ENCODE measurements at regions not wholly inside any gene's neighbourhood (a gene's known extent, or its start where the extent isn't known, plus 50 kb on each side); places are given as distances from the start of the nearest gene placed in this dataset.

DNA sequence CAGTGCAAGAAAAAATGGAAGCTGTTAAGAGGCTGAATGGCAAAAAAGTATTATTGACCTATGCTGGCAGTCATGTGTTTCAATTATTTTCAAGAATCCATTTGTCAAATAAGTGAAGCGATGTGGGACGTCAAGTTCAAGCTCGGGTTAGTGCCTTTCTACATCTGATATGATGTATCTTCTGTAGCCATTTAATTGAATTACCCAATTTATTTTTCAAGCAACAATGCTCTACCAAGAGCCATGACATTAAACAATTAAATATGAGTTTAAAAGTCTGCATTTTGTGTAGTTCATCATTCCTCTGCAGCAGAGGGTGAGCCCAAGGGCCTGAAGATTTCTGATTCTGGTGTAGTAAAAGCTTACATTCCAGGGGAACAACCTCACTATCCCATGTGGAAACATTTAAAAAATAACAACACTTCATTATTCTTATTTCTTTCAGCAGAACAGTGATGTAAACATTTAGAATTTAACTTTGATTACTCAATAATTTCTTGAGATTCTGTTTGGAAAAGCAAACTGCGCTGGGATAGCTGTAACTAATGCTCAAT is 619.7 kb upstream of the ARRDC3 start:
- no peak overlapping the region for H3K27ac Mint-ChIP-seq (ENCODE audit: unreplicated experiment)
- CTCF ChIA-PET = no interaction called here
- intact Hi-C loops (cut with micrococcal nuclease; ENCODE audit: unreplicated experiment) = no loop called here
- H3K4me1 Mint-ChIP-seq (ENCODE audit: low read depth, unreplicated experiment) = no peaks in the 10 kb centered on the region
- TF ChIP-seq, protein P1, sequence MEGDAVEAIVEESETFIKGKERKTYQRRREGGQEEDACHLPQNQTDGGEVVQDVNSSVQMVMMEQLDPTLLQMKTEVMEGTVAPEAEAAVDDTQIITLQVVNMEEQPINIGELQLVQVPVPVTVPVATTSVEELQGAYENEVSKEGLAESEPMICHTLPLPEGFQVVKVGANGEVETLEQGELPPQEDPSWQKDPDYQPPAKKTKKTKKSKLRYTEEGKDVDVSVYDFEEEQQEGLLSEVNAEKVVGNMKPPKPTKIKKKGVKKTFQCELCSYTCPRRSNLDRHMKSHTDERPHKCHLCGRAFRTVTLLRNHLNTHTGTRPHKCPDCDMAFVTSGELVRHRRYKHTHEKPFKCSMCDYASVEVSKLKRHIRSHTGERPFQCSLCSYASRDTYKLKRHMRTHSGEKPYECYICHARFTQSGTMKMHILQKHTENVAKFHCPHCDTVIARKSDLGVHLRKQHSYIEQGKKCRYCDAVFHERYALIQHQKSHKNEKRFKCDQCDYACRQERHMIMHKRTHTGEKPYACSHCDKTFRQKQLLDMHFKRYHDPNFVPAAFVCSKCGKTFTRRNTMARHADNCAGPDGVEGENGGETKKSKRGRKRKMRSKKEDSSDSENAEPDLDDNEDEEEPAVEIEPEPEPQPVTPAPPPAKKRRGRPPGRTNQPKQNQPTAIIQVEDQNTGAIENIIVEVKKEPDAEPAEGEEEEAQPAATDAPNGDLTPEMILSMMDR (IDR thresholded peaks at IDR 0.05; ENCODE audit: unreplicated experiment) = no peak
- H3K36me3 Mint-ChIP-seq (ENCODE audit: insufficient read depth, unreplicated experiment) = no peaks in the 10 kb centered on the region
- DNase-seq = no peak
- no peak overlapping the region for H3K4me3 Mint-ChIP-seq (ENCODE audit: low read depth, unreplicated experiment)
- H3K27me3 Mint-ChIP-seq (ENCODE audit: unreplicated experiment) = no peaks in the 10 kb centered on the region
- no TSS peak for BruUV-seq (replicated peaks)
- no peaks in the 10 kb centered on the region for H3K9me3 Mint-ChIP-seq (ENCODE audit: low read depth, unreplicated experiment)

DNA sequence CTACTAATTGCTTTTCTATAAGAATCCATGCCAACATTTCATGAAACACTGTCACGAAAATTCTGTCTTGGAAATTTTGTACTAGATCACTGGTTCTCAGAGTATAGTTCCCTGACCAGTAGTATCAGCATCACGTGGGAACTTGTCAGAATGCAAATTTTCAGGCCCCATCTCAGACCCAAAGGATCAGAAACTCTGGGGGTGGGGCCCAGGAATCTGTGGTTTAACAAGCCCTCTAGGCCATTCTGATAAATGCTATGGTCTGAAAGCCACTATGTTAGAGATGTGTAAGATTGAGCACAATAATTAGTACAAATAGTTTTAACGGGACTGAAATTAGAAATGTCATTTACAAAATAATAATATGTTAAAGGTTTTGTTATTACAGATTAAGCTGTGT is 615.7 kb upstream of the ARRDC3 start:
- CTCF ChIA-PET = no interaction called here
- H3K4me1 Mint-ChIP-seq (ENCODE audit: low read depth, unreplicated experiment) = no peaks in the 10 kb centered on the region
- intact Hi-C loops (cut with micrococcal nuclease; ENCODE audit: unreplicated experiment) = no loop called here
- no TSS peak for BruUV-seq (replicated peaks)
- no peaks in the 10 kb centered on the region for H3K36me3 Mint-ChIP-seq (ENCODE audit: insufficient read depth, unreplicated experiment)
- H3K9me3 Mint-ChIP-seq (ENCODE audit: low read depth, unreplicated experiment) = no peaks in the 10 kb centered on the region
- no peak overlapping the region for H3K4me3 Mint-ChIP-seq (ENCODE audit: low read depth, unreplicated experiment)
- TF ChIP-seq, protein P1 (IDR thresholded peaks at IDR 0.05; ENCODE audit: unreplicated experiment) = no peak
- no peak for DNase-seq
- H3K27me3 Mint-ChIP-seq (ENCODE audit: unreplicated experiment) = no peaks in the 10 kb centered on the region
- no peak overlapping the region for H3K27ac Mint-ChIP-seq (ENCODE audit: unreplicated experiment)

DNA sequence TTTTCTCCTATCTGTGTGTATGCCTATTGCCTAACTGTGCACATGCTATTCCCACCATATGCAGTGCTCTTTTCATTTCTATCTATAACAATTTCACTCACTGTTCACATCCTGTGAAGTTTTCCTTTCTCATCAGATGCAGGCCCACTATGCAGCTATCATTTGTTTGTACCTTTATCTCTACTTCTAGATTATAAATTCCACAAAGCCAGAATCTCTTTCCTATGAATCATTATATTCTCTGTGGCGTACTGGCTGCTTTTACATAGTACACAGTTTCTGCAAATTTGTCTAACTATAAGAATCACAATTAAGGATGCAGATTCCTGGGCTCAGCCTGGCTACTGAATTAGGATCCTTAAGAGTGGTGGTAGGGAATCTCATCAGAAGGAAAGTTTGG is 600.8 kb upstream of the ARRDC3 start:
- Mint-ChIP-seq H3K27ac (ENCODE audit: unreplicated experiment) (no peak overlapping the region), H3K27me3 (ENCODE audit: unreplicated experiment) (no peaks in the 10 kb centered on the region), H3K36me3 (ENCODE audit: insufficient read depth, unreplicated experiment) (no peaks in the 10 kb centered on the region), H3K4me3 (ENCODE audit: low read depth, unreplicated experiment) (no peak overlapping the region), H3K4me1 (ENCODE audit: low read depth, unreplicated experiment) (no peaks in the 10 kb centered on the region), H3K9me3 (ENCODE audit: low read depth, unreplicated experiment) (no peaks in the 10 kb centered on the region)
- TF ChIP-seq, protein P1 (IDR thresholded peaks at IDR 0.05; ENCODE audit: unreplicated experiment) = no peak
- no peak for DNase-seq
- intact Hi-C loops (cut with micrococcal nuclease; ENCODE audit: unreplicated experiment) = no loop called here
- BruUV-seq (replicated peaks) = no TSS peak
- CTCF ChIA-PET = no interaction called here

DNA sequence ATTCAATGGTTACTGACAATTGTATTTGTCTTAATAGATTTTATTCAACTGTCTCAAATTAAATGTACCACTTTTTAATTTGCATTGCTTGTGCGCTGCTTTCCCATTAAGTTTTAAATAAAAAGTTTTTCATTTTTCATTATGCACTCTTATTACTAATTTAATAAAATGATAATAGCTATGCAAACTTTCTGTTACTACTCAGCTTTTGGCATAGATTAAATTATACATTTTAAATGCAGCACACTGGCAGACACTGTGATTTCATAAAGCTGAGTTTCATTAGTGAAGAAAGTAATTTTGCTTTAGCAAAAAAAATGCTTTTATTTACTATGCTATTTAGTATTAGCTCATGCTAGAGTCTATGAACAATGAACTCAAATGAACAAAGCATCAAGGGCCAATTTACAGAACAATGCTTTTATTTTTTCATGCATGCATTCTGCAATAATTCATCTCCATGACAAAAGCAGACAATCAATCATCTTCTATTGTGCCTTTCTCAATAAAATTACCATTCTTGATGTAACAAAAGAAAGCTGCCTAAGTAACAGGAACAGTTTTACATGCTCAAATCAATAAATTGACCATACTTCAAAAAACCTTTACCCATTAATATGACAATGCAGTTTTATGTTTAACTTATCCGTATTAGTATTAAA is 595.2 kb upstream of the ARRDC3 start:
- no peak overlapping the region for H3K4me3 Mint-ChIP-seq (ENCODE audit: low read depth, unreplicated experiment)
- CTCF ChIA-PET = interaction anchor here (0.6 kb wide), 1 partner anchor 1035 kb away, joined by 3 read pairs; no protein-coding TSS in a partner anchor
- H3K9me3 Mint-ChIP-seq (ENCODE audit: low read depth, unreplicated experiment) = no peaks in the 10 kb centered on the region
- H3K4me1 Mint-ChIP-seq (ENCODE audit: low read depth, unreplicated experiment) = no peaks in the 10 kb centered on the region
- H3K27me3 Mint-ChIP-seq (ENCODE audit: unreplicated experiment) = no peaks in the 10 kb centered on the region
- intact Hi-C loops (cut with micrococcal nuclease; ENCODE audit: unreplicated experiment) = no loop called here
- no TSS peak for BruUV-seq (replicated peaks)
- no peak for DNase-seq
- TF ChIP-seq, protein P1 (IDR thresholded peaks at IDR 0.05; ENCODE audit: unreplicated experiment) = no peak
- H3K27ac Mint-ChIP-seq (ENCODE audit: unreplicated experiment) = no peak overlapping the region
- no peaks in the 10 kb centered on the region for H3K36me3 Mint-ChIP-seq (ENCODE audit: insufficient read depth, unreplicated experiment)
